Anterior cingulate cortex (tissue), 58 donors: ENCODE measurements at regions not wholly inside any gene's neighbourhood (a gene's known extent, or its start where the extent isn't known, plus 50 kb on each side); places are given as distances from the start of the nearest gene placed in this dataset.
"Not testable (repeated sequence)": the region's sequence is repeated elsewhere in the genome, so short reads cannot be mapped to it uniquely, and the experiment has no call there.

Experiments
- DNase-seq, 58 donors: peaks; one replicate each; lab custom pipeline; 2025; lab: John Stamatoyannopoulos, UW

DNA sequence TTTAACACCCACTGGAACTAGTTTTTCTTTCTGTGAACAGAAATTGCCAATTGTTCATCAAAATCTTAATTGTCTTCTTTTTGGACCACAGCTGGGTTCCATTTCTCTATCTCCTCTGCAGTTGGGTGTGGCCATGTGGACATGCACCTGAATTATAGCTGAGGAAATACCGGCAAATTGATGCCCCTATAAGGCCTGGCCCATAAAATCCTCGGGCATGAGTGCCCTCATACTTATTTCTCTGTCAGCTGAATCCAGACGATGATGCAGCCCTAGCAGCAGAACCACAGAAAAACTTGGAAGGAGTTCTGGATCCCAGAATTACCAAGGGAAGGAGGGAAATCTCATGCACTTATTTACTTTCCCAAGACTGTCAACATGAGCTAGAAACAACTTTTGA is 249.0 kb downstream of the CYRIA start:
- no peak for DNase-seq

DNA sequence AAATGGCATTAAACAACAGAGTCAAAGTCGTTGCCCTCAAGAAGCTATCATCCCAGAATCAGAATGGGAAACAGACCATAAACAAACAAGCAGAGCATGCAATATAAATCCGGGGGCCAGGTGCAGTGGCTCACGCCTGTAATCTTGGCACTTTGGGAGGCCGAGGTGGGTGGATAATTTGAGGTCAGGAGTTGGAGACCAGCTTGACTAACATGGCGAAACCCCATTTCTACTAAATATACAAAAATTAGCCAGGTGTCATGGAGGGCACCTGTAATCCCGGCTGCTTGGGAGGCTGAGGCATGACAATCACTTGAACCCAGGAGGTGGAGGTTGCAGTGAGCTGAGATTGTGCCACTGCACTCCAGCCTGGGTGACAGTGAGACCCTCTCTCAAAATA is 249.8 kb downstream of the CYRIA start:
- not testable (repeated sequence) for DNase-seq

GRCh38 chr2:16413947-16414346 is 251.7 kb downstream of the CYRIA start:
- DNase-seq: no peak

DNA sequence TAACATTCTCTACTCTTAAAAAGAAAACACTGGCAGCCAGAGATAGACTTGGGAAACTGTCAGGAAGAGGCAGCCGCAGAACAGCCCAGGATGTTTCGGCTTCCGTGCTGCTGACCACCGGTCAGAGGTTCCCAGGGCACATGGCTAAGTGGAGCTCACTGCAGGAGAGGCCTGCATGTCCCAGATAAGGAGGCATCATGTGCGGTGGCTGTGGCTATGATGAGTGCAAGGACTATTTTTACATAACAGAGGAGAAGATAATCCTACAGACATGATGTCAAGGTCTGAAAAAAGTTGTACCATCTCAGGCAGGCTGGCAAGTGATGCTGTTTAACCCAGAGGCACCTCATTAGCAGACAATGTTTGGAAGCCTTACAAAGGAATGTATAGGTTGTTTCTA is 252.3 kb downstream of the CYRIA start:
- no peak for DNase-seq

- DNase-seq: no peak
Measured at GRCh38 chr2:16412321-16413030, 253.2 kb downstream of the CYRIA start.

DNA sequence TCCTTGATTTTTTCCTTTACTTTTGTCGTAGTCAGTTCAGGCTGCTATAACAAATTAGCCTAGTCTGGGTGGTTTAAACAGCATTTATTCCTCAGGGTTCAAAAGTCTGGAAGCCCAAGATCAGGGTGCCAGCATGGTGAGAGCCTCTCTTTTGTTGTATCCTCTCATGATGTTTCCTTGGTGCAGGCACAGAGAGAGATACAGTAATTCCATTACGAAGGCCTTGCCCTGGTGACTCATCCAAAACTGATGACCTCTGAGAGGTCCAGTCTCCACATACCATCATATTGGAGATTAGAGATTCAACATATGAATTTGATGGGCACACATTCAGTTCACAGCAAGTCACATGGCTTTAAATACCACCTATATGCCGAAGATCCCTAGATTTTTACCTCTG is 253.8 kb downstream of the CYRIA start:
- DNase-seq: no peak

GRCh38 chr2:16409849-16410248 is 255.8 kb downstream of the CYRIA start:
- no peak for DNase-seq

GRCh38 chr2:16409006-16409390 is 256.6 kb downstream of the CYRIA start:
- DNase-seq: no peak

GRCh38 chr2:16408331-16409005 is 257.2 kb downstream of the CYRIA start:
- DNase-seq: no peak

DNA sequence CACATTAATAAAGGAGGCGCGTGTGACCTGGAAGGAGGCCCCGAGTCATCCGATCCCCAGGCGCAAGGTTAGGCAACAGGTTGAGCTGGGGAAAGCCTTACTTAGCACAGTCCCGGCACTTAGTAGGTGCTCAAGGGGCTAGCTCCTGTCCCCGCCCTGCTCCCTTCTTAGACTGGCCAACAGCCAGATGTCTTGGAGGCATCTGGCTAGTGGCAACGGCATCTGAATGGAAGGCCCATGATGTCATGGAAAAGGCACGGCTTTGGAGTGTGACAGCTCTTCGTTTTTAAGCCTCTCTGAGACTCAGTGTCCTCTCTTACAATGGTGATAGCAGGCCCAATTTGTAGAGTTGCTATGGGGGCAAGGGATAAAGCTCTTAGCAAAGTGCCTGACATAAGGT is 258.3 kb downstream of the CYRIA start:
- DNase-seq: peak in 1 of 58 donors; percentile 23

- DNase-seq: no peak
Measured at GRCh38 chr2:16406496-16407289, 258.9 kb downstream of the CYRIA start.

DNA sequence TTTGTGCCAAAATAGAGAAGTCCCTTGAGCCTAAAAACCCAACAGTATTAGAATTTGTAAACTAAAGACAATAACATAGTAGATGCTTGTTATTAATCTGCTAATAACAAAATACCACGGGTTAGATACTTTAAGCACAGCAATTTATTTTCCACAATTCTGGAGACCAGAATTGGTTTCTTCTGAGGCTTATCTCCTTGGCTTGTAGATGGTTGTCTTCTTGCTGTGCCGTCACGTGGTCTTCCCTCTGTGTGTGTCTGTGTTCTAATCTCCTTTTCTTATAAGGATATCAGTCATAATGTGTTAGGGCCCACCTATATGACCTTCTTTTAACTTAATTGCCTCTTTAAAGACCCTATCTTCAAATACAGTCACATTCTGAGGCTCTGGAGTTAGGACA is 260.1 kb downstream of the CYRIA start:
- no peak for DNase-seq

DNA sequence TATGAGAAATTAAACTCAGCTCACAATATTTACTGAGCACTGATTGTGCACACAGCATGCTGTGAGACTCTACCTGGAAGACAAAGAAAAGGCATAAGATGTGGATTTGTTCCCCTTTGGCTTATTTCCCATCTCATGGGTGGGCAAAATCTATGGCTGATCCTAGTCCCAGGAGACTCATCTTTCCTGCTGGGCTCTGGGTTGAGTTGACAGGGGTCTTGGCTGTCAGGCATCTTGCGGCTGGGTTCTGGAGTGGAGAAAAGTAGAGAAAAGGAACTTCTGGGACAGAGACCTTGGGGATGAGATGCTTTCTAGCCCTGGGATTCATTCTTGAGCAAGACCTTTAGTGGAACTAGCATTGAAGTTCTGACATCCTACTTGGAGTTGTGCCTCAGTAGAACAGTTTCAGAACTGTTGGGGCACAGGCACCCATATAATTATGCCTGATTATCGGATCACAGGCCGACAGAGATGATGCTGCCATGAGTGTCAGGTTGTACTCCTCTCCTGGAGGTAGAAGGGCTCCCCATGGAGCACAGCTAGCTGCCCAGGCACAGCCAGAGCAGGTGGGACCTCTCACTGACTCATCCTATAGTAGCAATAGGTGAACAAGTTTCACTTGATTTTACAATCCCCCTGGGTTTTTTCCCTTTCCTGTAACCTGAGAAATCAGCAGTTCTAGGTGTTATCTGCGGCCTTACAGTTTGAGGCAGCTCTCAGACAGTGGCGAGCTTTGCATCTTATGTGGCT is 260.9 kb downstream of the CYRIA start:
- DNase-seq: no peak

GRCh38 chr2:16404146-16404545 is 261.5 kb downstream of the CYRIA start:
- DNase-seq: no peak

DNA sequence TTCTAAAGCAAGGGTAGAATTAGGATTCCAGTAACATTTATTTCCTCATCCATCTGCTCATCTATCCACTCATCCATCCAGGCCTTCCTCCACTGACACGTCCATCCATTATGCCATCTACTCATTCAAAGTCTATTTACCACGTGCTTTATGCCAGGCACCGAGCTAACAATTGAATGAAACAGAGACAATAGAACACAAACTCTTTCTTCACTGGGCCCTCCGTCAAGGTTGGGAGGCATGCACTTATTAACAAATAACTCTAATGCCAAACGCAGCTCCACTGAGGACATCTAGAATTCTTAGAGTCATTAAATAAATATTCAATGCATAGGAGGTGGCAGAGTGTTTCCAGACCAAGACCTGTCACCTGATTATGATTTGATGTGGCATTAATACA is 262.7 kb downstream of the CYRIA start:
- no peak for DNase-seq

GRCh38 chr2:16401761-16402300 is 263.8 kb downstream of the CYRIA start:
- no peak for DNase-seq

DNA sequence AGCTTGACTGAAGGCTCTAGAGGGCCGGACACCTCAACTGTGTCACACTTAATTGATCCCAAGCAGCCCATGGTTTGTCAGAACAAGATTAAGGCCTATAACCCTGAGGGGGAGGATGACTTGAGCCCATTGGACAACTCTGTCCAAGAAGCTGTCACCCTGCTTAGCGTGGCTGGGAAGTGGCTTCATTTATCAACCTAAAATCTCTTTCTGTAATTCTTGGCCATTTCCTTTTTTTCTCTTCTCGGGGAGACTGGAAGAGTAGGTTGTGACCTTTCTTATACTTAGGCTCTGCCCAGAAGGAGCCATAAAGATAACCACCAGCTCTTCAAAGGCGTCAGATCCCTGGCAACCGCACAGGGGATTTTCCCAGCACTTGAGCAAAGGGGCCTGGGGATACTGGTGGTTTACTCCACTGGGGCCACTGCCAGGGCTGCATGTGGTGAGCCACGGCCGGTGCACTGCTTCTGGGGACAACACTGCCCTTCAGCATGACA is 265.5 kb downstream of the CYRIA start:
- no peak for DNase-seq

DNA sequence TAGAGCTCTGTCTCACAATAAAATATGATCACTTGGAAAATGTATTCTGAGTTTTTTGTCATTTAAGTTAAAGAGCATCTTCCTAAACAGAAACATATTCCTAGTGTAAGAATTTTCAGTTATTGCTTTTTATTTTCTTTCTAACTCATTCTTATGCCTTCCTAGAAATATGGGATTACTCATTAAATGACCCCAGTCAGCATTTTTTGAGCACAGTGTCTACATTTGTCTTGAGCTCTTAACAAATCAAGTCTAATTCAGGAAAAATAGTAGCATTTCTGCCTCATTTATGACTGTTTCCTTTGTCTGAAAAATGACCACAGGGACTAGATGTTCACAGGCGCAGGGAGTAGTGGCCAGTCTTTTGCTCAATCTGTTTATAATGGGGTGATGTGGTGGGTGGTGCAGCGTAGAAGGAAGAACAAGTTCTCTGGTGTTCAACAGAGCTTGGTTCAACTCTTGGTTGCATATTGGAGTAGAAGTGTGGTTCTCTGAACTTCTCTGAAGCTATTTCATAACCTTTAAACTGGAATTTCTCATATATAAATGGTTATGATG is 267.1 kb downstream of the CYRIA start:
- no peak for DNase-seq

GRCh38 chr2:16397681-16398475 is 267.8 kb downstream of the CYRIA start:
- no peak for DNase-seq
